22Rv1 (cell line): ENCODE measurements at regions not wholly inside any gene's neighbourhood (a gene's known extent, or its start where the extent isn't known, plus 50 kb on each side); places are given as distances from the start of the nearest gene placed in this dataset.

ENCODE experiments used
- H3K27ac ChIP-seq: fragments of 450-650 bp; 2 replicates; pipeline ENCODE4 v1.5.1; 2017
- ZFX ChIP-seq: fragments of 450-650 bp; IDR thresholded peaks from 2 replicates; pipeline ENCODE4 v1.6.1; 2017; ENCODE audit warnings: antibody characterized with exemption, borderline replicate concordance
- TF ChIP-seq, protein P1 (sequence below): fragments of 450-650 bp; IDR thresholded peaks from 2 replicates; pipeline ENCODE4 v1.5.1; 2017; ENCODE audit warnings: mild to moderate bottlenecking

DNA sequence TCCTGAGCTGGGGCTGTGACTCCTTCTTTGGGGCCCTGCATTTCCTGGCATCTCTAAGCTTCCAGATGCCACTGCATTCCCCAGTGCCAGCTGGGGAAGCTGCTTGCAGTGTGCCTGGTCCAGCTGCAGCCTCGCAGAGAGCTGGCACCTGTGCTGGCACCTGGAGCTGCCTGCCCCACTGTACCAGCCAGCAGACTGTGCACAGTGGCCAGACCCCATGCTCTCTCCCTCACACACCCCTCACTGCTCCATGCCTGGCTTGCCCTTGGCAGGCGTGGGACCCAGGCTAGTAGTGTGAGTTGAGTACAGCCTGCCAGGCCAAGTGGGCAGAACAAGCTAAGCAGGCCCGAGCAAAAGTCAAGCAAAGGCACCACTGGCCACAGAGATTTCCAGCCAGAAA lies 327.5 kb downstream of the NDFIP2 start:
- TF ChIP-seq, protein P1, sequence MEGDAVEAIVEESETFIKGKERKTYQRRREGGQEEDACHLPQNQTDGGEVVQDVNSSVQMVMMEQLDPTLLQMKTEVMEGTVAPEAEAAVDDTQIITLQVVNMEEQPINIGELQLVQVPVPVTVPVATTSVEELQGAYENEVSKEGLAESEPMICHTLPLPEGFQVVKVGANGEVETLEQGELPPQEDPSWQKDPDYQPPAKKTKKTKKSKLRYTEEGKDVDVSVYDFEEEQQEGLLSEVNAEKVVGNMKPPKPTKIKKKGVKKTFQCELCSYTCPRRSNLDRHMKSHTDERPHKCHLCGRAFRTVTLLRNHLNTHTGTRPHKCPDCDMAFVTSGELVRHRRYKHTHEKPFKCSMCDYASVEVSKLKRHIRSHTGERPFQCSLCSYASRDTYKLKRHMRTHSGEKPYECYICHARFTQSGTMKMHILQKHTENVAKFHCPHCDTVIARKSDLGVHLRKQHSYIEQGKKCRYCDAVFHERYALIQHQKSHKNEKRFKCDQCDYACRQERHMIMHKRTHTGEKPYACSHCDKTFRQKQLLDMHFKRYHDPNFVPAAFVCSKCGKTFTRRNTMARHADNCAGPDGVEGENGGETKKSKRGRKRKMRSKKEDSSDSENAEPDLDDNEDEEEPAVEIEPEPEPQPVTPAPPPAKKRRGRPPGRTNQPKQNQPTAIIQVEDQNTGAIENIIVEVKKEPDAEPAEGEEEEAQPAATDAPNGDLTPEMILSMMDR = no peak
- no peak for TF ChIP-seq ZFX
- no peak overlapping the region for H3K27ac ChIP-seq

DNA sequence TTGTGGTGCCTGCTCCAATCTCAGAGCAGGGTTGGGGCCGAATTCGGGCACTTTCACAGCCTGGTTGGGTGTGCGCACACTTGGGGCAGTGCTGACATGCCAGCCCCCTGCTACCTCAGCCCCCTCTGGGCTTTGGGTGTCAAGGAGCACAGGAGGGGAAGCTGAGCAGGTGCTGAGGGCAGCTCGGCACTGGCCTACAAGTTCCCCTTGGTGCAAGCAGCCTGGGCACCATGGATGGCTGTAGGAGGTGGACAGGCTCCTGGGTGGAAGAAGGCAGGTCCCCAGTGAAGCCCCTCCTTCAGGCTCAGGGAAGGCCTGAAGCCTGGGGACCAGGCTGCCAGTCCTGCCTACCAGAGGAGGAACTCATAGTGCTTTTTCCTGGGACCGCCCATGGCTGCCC lies 326.6 kb downstream of the NDFIP2 start:
- no peak overlapping the region for H3K27ac ChIP-seq
- TF ChIP-seq, protein P1 = no peak
- no peak for TF ChIP-seq ZFX

DNA sequence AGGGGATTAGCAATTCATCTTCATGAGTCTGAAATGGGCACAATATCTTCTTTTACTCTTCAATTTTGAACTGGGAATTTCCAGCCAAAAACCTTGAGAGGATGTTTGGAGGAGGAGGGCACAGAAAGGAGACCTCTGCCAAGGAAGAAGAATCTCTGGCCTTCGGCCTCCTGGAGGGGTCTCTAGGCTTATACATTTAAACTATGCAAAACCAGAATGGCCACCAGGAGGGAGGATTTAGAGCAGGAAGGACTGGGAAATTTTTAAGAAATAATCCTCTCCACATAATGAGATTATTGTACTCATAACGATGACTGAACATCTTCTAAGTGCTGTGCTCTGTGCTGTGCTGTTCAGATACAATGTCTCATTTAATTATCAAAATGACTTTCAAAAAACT lies 325.9 kb downstream of the NDFIP2 start:
- TF ChIP-seq, protein P1 = no peak
- TF ChIP-seq ZFX = no peak
- no peak overlapping the region for H3K27ac ChIP-seq

DNA sequence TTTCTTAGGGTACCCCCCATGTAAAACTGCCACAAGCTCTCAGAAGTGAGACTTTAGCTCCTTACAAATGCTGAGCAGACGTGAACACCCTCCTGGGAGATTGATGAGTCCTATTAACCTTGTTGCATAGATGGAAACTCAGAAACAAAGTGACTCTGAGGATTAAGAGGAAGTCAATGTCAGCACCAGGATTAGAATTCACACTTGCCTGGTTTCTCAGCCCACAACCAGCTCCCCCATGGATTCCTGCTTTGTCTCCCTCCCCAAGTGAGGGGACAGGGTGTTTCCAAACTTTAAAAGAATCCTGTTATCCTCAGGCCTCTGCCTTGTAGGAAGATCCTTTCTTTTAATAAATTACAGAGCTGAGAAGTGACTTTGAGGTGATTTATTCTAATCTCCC lies 324.4 kb downstream of the NDFIP2 start:
- TF ChIP-seq, protein P1 = no peak
- no peak for TF ChIP-seq ZFX
- H3K27ac ChIP-seq = no peak overlapping the region

DNA sequence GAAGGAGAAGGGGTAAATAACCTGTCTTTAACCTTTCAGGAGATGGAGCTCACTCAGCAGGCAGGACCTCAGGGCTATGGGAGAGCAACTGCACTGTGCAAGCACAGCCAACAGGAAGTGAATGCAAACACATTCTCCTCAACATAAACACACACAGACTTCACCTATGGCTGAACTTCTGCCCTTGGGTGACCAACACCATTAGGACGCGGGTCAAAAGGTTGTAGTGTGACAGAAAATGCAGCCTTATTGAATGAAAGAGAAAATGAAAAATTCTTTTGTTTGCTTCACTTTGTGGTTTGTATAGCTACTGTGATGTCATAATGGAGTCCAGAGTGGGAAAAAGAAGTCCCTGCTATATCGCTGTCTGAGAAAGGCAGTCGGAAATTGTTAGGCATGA lies 323.0 kb downstream of the NDFIP2 start:
- TF ChIP-seq, protein P1 = no peak
- TF ChIP-seq ZFX = no peak
- no peak overlapping the region for H3K27ac ChIP-seq

DNA sequence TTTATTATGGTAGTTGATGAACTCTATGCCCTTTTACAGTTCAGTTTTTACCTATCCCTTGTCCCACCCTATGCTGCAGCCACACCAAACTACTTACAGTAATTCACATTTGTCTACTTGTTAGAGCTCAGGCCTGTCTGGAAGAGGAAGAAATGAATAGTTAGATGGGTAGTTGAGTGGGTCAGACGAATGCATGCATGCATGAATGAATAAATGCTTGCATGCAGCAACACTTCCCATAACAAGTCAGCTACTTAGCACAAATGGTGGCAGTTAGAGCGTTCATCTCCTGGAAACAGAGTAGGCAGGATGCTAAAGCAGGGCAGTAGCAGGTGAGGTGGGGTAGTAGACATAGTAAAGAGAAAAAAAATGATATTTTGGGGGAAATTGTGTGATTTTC lies 322.3 kb downstream of the NDFIP2 start:
- H3K27ac ChIP-seq = no peak overlapping the region
- TF ChIP-seq, protein P1 = no peak
- no peak for TF ChIP-seq ZFX

DNA sequence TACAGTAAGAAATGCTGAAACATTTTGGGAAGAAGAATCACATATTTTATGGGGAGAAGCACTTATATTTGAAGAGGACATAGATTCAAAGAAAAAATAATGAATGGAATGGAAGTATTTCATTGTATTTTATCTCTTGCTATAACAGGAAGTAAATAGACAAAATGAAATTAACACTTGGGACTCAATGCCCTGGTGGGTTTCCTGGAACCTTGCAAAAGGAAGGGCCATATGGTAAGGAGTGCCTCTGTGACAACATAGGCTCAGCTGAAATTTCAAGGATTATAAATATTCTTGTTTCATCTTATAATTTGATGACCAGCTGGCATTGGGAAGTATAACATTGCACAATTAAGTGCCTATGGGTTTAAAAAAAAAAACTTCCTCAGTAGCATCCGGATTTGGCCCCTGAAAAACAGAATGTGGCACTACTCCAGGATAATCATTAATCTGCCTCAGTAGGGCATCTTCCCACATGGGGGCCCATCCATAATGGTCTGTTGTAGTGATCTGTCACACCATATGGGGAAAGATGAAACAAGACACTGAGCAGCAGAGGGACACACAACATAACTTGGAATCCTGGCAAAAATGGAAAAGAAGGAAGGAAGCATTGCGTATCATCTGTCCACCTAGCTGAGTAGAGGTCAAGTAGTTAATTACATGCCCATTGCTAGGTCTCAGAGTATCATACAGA lies 321.6 kb downstream of the NDFIP2 start:
- TF ChIP-seq ZFX = no peak
- TF ChIP-seq, protein P1 = no peak
- no peak overlapping the region for H3K27ac ChIP-seq
